A549 (cell line): ENCODE measurements at regions not wholly inside any gene's neighbourhood (a gene's known extent, or its start where the extent isn't known, plus 50 kb on each side); places are given as distances from the start of the nearest gene placed in this dataset.

ENCODE experiments used
- ATAC-seq, 2 experiments: fragments of 200-7000 bp in 1 of 2; fragments of >200 bp in 1 of 2; cut with Nextera tagmentation in 1 of 2; cut with Tn5 transposase in 1 of 2; 3 replicates each; pipeline versions ENCODE4 v1.8.0 to v1.9.1; 2018 to 2020; ENCODE audit warnings: mild to moderate bottlenecking in 1 of 2, moderate library complexity in 1 of 2
- CTCF ChIA-PET: fragments of 300-600 bp; sonication (Branson Sonifier 250); formaldehyde crosslinking; extraction: SDS; loops from one replicate; lab custom pipeline; 2021; ENCODE audit warnings: antibody characterized with exemption, inconsistent platforms; lab: Yijun Ruan, JAX
- POLR2A ChIA-PET: fragments of 350-600 bp; formaldehyde crosslinking; extraction: SDS; loops from one replicate; lab custom pipeline; 2021; ENCODE audit warnings: antibody characterized with exemption, inconsistent platforms; lab: Yijun Ruan, JAX
- DNase-seq, 2 experiments: peaks; one replicate each; pipeline versions ENCODE4 v3.0.0 to v3.0.0-alpha.2; 2011 to 2016; ENCODE audit warnings: low read depth in 1 of 2, low spot score in 1 of 2
- FAIRE-seq: peaks from 2 replicates; lab custom pipeline; 2011; peaks lifted over from hg19 to GRCh38; lab: Jason Lieb, UNC
- H3K27ac ChIP-seq, 2 experiments: fragments of >200 bp; sonication (Bioruptor Twin); formaldehyde crosslinking; 3 replicates each; pipeline ENCODE4 v1.5.1; 2016 to 2017
- H3K4me1 ChIP-seq: fragments of >200 bp; sonication (Bioruptor Twin); formaldehyde crosslinking; 3 replicates; pipeline ENCODE4 v1.6.1; 2016
- H3K4me2 ChIP-seq: fragments of >200 bp; sonication (Bioruptor Twin); formaldehyde crosslinking; 3 replicates; pipeline ENCODE4 v1.6.1; 2016
- H3K4me3 ChIP-seq: fragments of >200 bp; sonication (Bioruptor Twin); formaldehyde crosslinking; 3 replicates; pipeline ENCODE4 v1.5.1; 2016
- H3K9me3 ChIP-seq: fragments of >200 bp; sonication (Bioruptor Twin); formaldehyde crosslinking; 3 replicates; pipeline ENCODE4 v1.6.1; 2016
- ATOH8 ChIP-seq: fragments of 250-450 bp; sonication (Bioruptor Pico); IDR thresholded peaks from 2 replicates; pipeline ENCODE4 v1.5.0; 2020; ENCODE audit warnings: low read depth, mild to moderate bottlenecking, moderate library complexity
- CEBPB ChIP-seq, 2 experiments: fragments of >200 bp in 1 of 2; sonication (Bioruptor Twin) in 1 of 2; formaldehyde crosslinking in 1 of 2; IDR thresholded peaks; 2 replicates each; pipeline ENCODE4 v1.6.1; 2012 to 2016
- CHD4 ChIP-seq: fragments of 200-600 bp; sonication (generic); IDR thresholded peaks from 2 replicates; pipeline ENCODE4 v1.6.1; 2016; ENCODE audit warnings: antibody characterized with exemption, mild to moderate bottlenecking, borderline replicate concordance
- ELK1 ChIP-seq: fragments of 150-350 bp; IDR thresholded peaks from 2 replicates; pipeline ENCODE4 v1.6.1; 2014; ENCODE audit warnings: low read depth, mild to moderate bottlenecking, low read length
- ESRRA ChIP-seq: fragments of 150-350 bp; IDR thresholded peaks from 2 replicates; pipeline ENCODE4 v1.6.1; 2014; ENCODE audit warnings: mild to moderate bottlenecking, low read length, borderline replicate concordance
- FOSB ChIP-seq: fragments of 250-450 bp; sonication (Bioruptor Pico); IDR thresholded peaks from 2 replicates; pipeline ENCODE4 v1.5.0; 2020; ENCODE audit warnings: mild to moderate bottlenecking, moderate library complexity
- FOSL2 ChIP-seq, 2 experiments: fragments of 450-650 bp in 1 of 2; fragments of >200 bp in 1 of 2; sonication (Bioruptor Twin) in 1 of 2; formaldehyde crosslinking; IDR thresholded peaks; 2 replicates each; pipeline versions ENCODE4 v1.5.0 to v1.6.1; 2016 to 2020; ENCODE audit warnings: mild to moderate bottlenecking in 1 of 2, moderate library complexity in 1 of 2
- FOXS1 ChIP-seq: fragments of 250-450 bp; sonication (Bioruptor Pico); IDR thresholded peaks from 2 replicates; pipeline ENCODE4 v1.5.0; 2020; ENCODE audit warnings: mild to moderate bottlenecking, moderate library complexity
- GATA3 ChIP-seq: IDR thresholded peaks from 2 replicates; pipeline ENCODE4 v1.6.1; 2012; ENCODE audit warnings: borderline replicate concordance
- HES2 ChIP-seq: fragments of >200 bp; sonication (Bioruptor Twin); formaldehyde crosslinking; IDR thresholded peaks from 2 replicates; pipeline ENCODE4 v1.6.1; 2016
- HEYL ChIP-seq: fragments of 250-450 bp; sonication (Bioruptor Pico); IDR thresholded peaks from 2 replicates; pipeline ENCODE4 v1.8.0; 2021; ENCODE audit warnings: mild to moderate bottlenecking, moderate library complexity
- HMGXB4 ChIP-seq: fragments of 250-450 bp; sonication (Bioruptor Pico); IDR thresholded peaks from 2 replicates; pipeline ENCODE4 v1.5.0; 2021; ENCODE audit warnings: mild to moderate bottlenecking, moderate library complexity, borderline replicate concordance
- HOXA7 ChIP-seq: fragments of 250-450 bp; sonication (Bioruptor Pico); IDR thresholded peaks from 2 replicates; pipeline ENCODE4 v1.5.0; 2020; ENCODE audit warnings: mild to moderate bottlenecking, moderate library complexity
- HOXB13 ChIP-seq: fragments of 250-450 bp; sonication (Bioruptor Pico); IDR thresholded peaks from 2 replicates; pipeline ENCODE4 v1.5.0; 2020; ENCODE audit warnings: low read depth, mild to moderate bottlenecking, moderate library complexity
- JUN ChIP-seq, 2 experiments: fragments of >200 bp; sonication (Bioruptor Twin); formaldehyde crosslinking; IDR thresholded peaks; 2 replicates in 1 of 2; 3 replicates in 1 of 2; pipeline ENCODE4 v1.6.1; 2016 to 2017
- KDM5A ChIP-seq: fragments of 200-600 bp; sonication (generic); IDR thresholded peaks from 2 replicates; pipeline ENCODE4 v1.6.1; 2016; ENCODE audit warnings: antibody characterized with exemption, mild to moderate bottlenecking
- MAZ ChIP-seq: fragments of 150-350 bp; IDR thresholded peaks from 2 replicates; pipeline ENCODE4 v1.6.1; 2014; ENCODE audit warnings: antibody characterized with exemption, low read depth, low read length, borderline replicate concordance
- NFE2L2 ChIP-seq: fragments of 150-350 bp; conservative IDR thresholded peaks from 2 replicates; pipeline ENCODE4 v1.6.1; 2014; ENCODE audit warnings: low read length
- NR3C1 ChIP-seq: fragments of >200 bp; sonication (Bioruptor Twin); formaldehyde crosslinking; IDR thresholded peaks from 3 replicates; pipeline ENCODE4 v1.6.1; 2017
- PHF8 ChIP-seq: fragments of 200-600 bp; sonication (generic); IDR thresholded peaks from 2 replicates; pipeline ENCODE4 v1.6.1; 2016; ENCODE audit warnings: low read depth, mild to moderate bottlenecking, antibody characterized with exemption, moderate library complexity, borderline replicate concordance
- RCOR1 ChIP-seq: fragments of 150-350 bp; IDR thresholded peaks from 2 replicates; pipeline ENCODE4 v1.6.1; 2014; ENCODE audit warnings: antibody characterized with exemption, low read length, low read depth
- REST ChIP-seq: fragments of 200-600 bp; sonication (generic); IDR thresholded peaks from 2 replicates; pipeline ENCODE4 v1.6.1; 2016; ENCODE audit warnings: antibody characterized with exemption, mild to moderate bottlenecking, moderate library complexity
- TFCP2L1 ChIP-seq: fragments of 250-450 bp; sonication (Bioruptor Pico); IDR thresholded peaks from 2 replicates; pipeline ENCODE4 v1.5.0; 2021; ENCODE audit warnings: mild to moderate bottlenecking
- TP53 ChIP-seq: fragments of 250-450 bp; sonication (Bioruptor Pico); IDR thresholded peaks from 2 replicates; pipeline ENCODE4 v1.5.0; 2021; ENCODE audit warnings: mild to moderate bottlenecking, moderate library complexity
- USF2 ChIP-seq: fragments of 450-650 bp; IDR thresholded peaks from 2 replicates; pipeline ENCODE4 v1.6.1; 2014; ENCODE audit warnings: antibody characterized with exemption
- ZC3H11A ChIP-seq: fragments of 450-650 bp; IDR thresholded peaks from 2 replicates; pipeline ENCODE4 v1.6.1; 2014; ENCODE audit warnings: antibody characterized with exemption, mild to moderate bottlenecking
- WGBS: methylation state at CpG from one replicate; pipeline ENCODE4 v1.1.6; 2017; ENCODE audit errors: missing lambda C conversion rate; 5-methylcytosine and 5-hydroxymethylcytosine counted together

GRCh38 chr3:106794442-106794841 lies 582.8 kb upstream of the CCDC54 start:
- POLR2A ChIA-PET: no interaction called here
- CTCF ChIA-PET: interaction anchor here (0.6 kb wide), 1 partner anchor 618 kb away, joined by 5 read pairs; no protein-coding TSS in a partner anchor
- no peak for ATAC-seq
- FAIRE-seq: no peak
- Histone ChIP-seq H3K4me3 (no peak overlapping the region), H3K4me1 (no peaks in the 10 kb centered on the region), H3K9me3 (no peaks in the 10 kb centered on the region), H3K4me2 (no peak overlapping the region), H3K27ac (no peak overlapping the region)
- WGBS: 67% methylated on average over 3 of the region's 3 CpGs
- no peak for DNase-seq
- TF ChIP-seq NR3C1: no peak
- TF ChIP-seq FOSL2 (IDR thresholded peaks at IDR 0.05): no peak
- no peak for TF ChIP-seq FOSL2 (CRISPR knock-in tag; IDR thresholded peaks at IDR 0.05)
- no peak for TF ChIP-seq CHD4
- TF ChIP-seq REST: no peak
- no peak for TF ChIP-seq MAZ
- no peak for TF ChIP-seq ATOH8 (CRISPR knock-in tag)
- TF ChIP-seq NFE2L2: no peak
- no peak for TF ChIP-seq PHF8

GRCh38 chr3:106795553-106795952 lies 581.7 kb upstream of the CCDC54 start:
- Histone ChIP-seq H3K4me3 (no peak overlapping the region), H3K4me2 (no peak overlapping the region), H3K27ac (no peak overlapping the region), H3K9me3 (no peaks in the 10 kb centered on the region), H3K4me1 (no peaks in the 10 kb centered on the region)
- ATAC-seq (no peak), DNase-seq (no peak), FAIRE-seq (no peak)
- ChIA-PET CTCF (no interaction called here), POLR2A (no interaction called here)
- WGBS: 46% methylated on average over 1 of the region's 1 CpG
- TF ChIP-seq RCOR1 (no peak), TP53 (CRISPR knock-in tag) (no peak), FOSB (CRISPR knock-in tag) (no peak), USF2 (no peak), FOXS1 (CRISPR knock-in tag) (no peak), HOXA7 (CRISPR knock-in tag) (no peak), ESRRA (no peak), MAZ (no peak), CEBPB (IDR thresholded peaks at IDR 0.05) (no peak), GATA3 (no peak), HOXB13 (CRISPR knock-in tag) (no peak)

- H3K9me3 ChIP-seq: no peaks in the 10 kb centered on the region
- ChIA-PET CTCF (no interaction called here), POLR2A (no interaction called here)
- ATAC-seq (no peak), FAIRE-seq (no peak), DNase-seq (no peak)
- H3K4me1 ChIP-seq: no peaks in the 10 kb centered on the region
- no peak overlapping the region for H3K4me2 ChIP-seq
- H3K4me3 ChIP-seq: no peak overlapping the region
- no peak overlapping the region for H3K27ac ChIP-seq
- 41% methylated on average over 2 of the region's 2 CpGs for WGBS
- TF ChIP-seq TFCP2L1 (CRISPR knock-in tag) (no peak), KDM5A (no peak), ELK1 (no peak), JUN (IDR thresholded peaks at IDR 0.05) (no peak), PHF8 (no peak), HES2 (no peak), ZC3H11A (no peak), HEYL (no peak), HMGXB4 (no peak), CEBPB (IDR thresholded peaks at IDR 0.05) (no peak), GATA3 (no peak)
Measured at GRCh38 chr3:106797461-106797860, 579.8 kb upstream of the CCDC54 start.
